Chondrocyte (in vitro differentiated cells): ENCODE measurements at regions not wholly inside any gene's neighbourhood (a gene's known extent, or its start where the extent isn't known, plus 50 kb on each side); places are given as distances from the start of the nearest gene placed in this dataset.

Experiments
- DNase-seq: peaks from one replicate; pipeline ENCODE4 v3.0.0; 2021; ENCODE audit warnings: mixed read lengths, low spot score
- H3K27ac Mint-ChIP-seq: one replicate; pipeline ENCODE4 v1.8.0; 2021; ENCODE audit warnings: mild to moderate bottlenecking, moderate library complexity, mixed read lengths; ENCODE audit not compliant: unreplicated experiment
- H3K27me3 Mint-ChIP-seq: 2 replicates; pipeline ENCODE4 v1.8.0; 2021; ENCODE audit warnings: low read depth, mixed read lengths
- H3K36me3 Mint-ChIP-seq: 2 replicates; pipeline ENCODE4 v1.8.0; 2021; ENCODE audit warnings: low read depth, mixed read lengths
- H3K4me1 Mint-ChIP-seq: 2 replicates; pipeline ENCODE4 v1.8.0; 2021; ENCODE audit warnings: low read depth, mild to moderate bottlenecking, mixed read lengths
- H3K4me3 Mint-ChIP-seq: one replicate; pipeline ENCODE4 v1.8.0; 2021; ENCODE audit warnings: mild to moderate bottlenecking, moderate library complexity, mixed read lengths; ENCODE audit not compliant: unreplicated experiment
- H3K9me3 Mint-ChIP-seq: 2 replicates; pipeline ENCODE4 v1.8.0; 2021; ENCODE audit warnings: low read depth, mixed read lengths
- CTCF ChIP-seq: fragments of 200-600 bp; sonication (generic); IDR thresholded peaks from 2 replicates; pipeline ENCODE4 v1.5.0; 2021; ENCODE audit warnings: antibody characterized with exemption, mild to moderate bottlenecking, moderate library complexity

DNA sequence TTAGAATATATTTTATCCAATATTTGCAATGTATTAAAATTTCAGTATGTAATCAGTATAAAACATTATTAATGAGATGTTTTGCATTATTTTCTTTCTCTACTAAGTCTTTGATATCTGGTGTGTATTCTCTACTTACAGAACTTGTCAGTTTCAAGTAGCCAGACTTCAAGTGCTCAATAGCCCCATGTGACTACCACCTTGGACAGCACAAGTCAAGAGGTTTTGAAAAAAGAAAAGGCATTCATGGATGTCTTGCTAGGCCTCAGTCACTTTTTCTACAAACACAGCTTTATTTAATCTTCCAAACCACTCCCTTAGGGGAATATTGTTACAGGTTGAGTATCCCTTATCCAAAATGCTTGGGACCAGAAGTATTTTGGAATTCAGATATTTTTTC, 189.4 kb downstream of the QDPR start:
- H3K4me3 Mint-ChIP-seq = no peak overlapping the region
- peaks cover 5% of the 10 kb centered on the region for H3K36me3 Mint-ChIP-seq
- peaks cover 15% of the 10 kb centered on the region for H3K9me3 Mint-ChIP-seq
- H3K27ac Mint-ChIP-seq = no peak overlapping the region
- DNase-seq = no peak
- peaks cover 2% of the 10 kb centered on the region for H3K27me3 Mint-ChIP-seq
- peaks cover 15% of the 10 kb centered on the region for H3K4me1 Mint-ChIP-seq
- no peak for TF ChIP-seq CTCF

DNA sequence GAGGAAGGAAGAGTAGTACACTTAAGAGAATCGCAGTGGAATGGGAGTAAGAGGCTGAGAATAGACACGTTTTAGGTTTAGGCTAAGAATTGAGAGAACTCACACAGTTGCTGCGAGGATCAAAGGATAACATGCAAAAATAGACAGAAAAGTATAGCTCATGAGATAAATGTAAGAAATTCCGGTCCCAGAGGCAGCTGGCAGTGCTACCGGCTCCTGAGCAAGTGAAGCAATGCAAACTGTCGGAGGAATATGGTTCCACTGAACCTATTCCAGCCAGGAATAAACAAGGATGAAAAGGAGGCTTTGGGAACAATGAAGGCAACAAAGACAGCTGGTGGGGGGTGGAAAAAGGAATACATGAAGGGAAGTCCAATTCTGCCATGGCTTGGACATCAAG, 191.8 kb downstream of the QDPR start:
- no peak for TF ChIP-seq CTCF
- Mint-ChIP-seq H3K4me3 (no peak overlapping the region), H3K27me3 (no peaks in the 10 kb centered on the region), H3K9me3 (peaks cover 15% of the 10 kb centered on the region), H3K4me1 (peaks cover 25% of the 10 kb centered on the region), H3K36me3 (peaks cover 5% of the 10 kb centered on the region), H3K27ac (no peak overlapping the region)
- no peak for DNase-seq

DNA sequence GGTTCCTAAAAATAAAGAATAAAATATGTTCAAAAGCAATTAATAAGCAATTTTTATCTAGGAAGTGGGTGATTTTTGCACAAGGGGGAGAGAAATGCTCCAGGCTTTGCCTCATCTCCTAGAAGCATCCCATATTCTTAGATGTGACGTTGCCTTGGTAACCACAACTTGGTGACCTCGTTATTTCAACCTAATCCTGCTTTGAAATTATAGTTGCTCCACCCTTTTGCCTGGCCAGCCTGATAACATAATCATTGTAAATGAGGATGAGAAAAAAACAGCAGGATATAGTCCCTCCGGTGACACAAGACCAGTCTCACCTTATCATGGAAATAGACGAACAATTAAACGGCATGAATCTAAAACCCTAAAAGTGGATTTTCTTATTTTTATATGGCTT, 194.4 kb downstream of the QDPR start:
- peaks cover 15% of the 10 kb centered on the region for H3K9me3 Mint-ChIP-seq
- H3K4me1 Mint-ChIP-seq = peaks cover 10% of the 10 kb centered on the region
- no peak for TF ChIP-seq CTCF

DNA sequence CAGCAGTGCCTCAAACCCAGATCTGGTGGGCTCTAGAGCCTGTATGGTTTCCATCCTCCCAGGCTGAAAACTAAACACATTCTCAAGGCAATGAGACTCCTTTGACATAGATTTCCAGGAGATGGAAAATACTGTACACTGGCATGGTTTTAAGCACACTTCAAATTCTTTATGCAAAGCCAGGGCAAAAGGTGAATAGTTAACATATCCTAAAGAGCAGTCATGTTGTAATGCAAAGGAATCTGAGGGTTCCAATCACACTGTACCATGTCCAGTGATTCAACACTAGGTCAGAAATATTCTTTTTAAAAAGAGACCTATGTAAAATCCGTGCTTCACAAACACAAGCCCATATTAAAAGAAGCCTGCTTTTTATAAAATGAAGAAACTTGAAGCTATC, 195.3 kb downstream of the QDPR start:
- peaks cover 5% of the 10 kb centered on the region for H3K36me3 Mint-ChIP-seq
- no peak overlapping the region for H3K4me3 Mint-ChIP-seq
- no peak for TF ChIP-seq CTCF
- H3K9me3 Mint-ChIP-seq = peaks cover 15% of the 10 kb centered on the region
- no peak overlapping the region for H3K27ac Mint-ChIP-seq
- H3K4me1 Mint-ChIP-seq = peaks cover 10% of the 10 kb centered on the region
- no peak for DNase-seq
- no peaks in the 10 kb centered on the region for H3K27me3 Mint-ChIP-seq

More for the DNA sequence above, 194.4 kb downstream of the QDPR start:
- Mint-ChIP-seq H3K4me3 (no peak overlapping the region), H3K27me3 (no peaks in the 10 kb centered on the region), H3K36me3 (peaks cover 5% of the 10 kb centered on the region), H3K27ac (no peak overlapping the region)
- DNase-seq = no peak

GRCh38 chr4:17315459-17315858, 196.4 kb downstream of the QDPR start:
- no peak for DNase-seq
- Mint-ChIP-seq H3K27ac (no peak overlapping the region), H3K4me1 (peaks cover 10% of the 10 kb centered on the region), H3K4me3 (no peak overlapping the region), H3K27me3 (no peaks in the 10 kb centered on the region), H3K9me3 (peaks cover 11% of the 10 kb centered on the region), H3K36me3 (peaks cover 4% of the 10 kb centered on the region)
- no peak for TF ChIP-seq CTCF
